IMR-90 (cell line): ENCODE measurements at regions not wholly inside any gene's neighbourhood (a gene's known extent, or its start where the extent isn't known, plus 50 kb on each side); places are given as distances from the start of the nearest gene placed in this dataset.
A peak's percentile ranks its signal among the peaks of the same experiment; 100 is the strongest.

Source experiments
- ATAC-seq: fragments of 200-7000 bp; cut with Tn5 transposase; 2 replicates; pipeline ENCODE4 v1.9.1; 2020; ENCODE audit warnings: low read depth, mild to moderate bottlenecking, moderate library complexity
- BruUV-seq: library from RNA; stranded (reverse); fragments of 400-500 nt; replicated peaks from 2 replicates; lab custom pipeline; 2021; lab: Mats Ljungman, UMichigan
- CTCF ChIA-PET: fragments of 300-600 bp; formaldehyde crosslinking; extraction: SDS; loops from one replicate; lab custom pipeline; 2021; ENCODE audit warnings: antibody characterized with exemption; lab: Yijun Ruan, JAX
- POLR2A ChIA-PET: fragments of 300-600 bp; sonication (Branson Sonifier 250); formaldehyde crosslinking; loops from one replicate; lab custom pipeline; 2022; ENCODE audit warnings: antibody characterized with exemption; ENCODE audit not compliant: unreplicated experiment; lab: Charles Lee
- DNase-seq: peaks from one replicate; pipeline ENCODE4 v3.0.0; 2013
- H2AFZ ChIP-seq: replicated peaks from 2 replicates; pipeline ENCODE3; 2013; ENCODE audit warnings: low read length, mild to moderate bottlenecking; ENCODE audit not compliant: poor library complexity
- H2AK5ac ChIP-seq: 2 replicates; pipeline ENCODE4 v1.6.1; 2013; ENCODE audit warnings: low read depth, low read length, inconsistent platforms
- H2AK9ac ChIP-seq: replicated peaks from 2 replicates; pipeline ENCODE3; 2013; ENCODE audit warnings: mild to moderate bottlenecking, low read depth, low read length, moderate library complexity; ENCODE audit not compliant: poor library complexity
- H2BK120ac ChIP-seq: 2 replicates; pipeline ENCODE4 v1.6.1; 2013; ENCODE audit warnings: low read depth, low read length, inconsistent platforms
- H2BK15ac ChIP-seq: 3 replicates; pipeline ENCODE4 v1.6.1; 2013; ENCODE audit warnings: low read depth, low read length, inconsistent platforms
- H2BK20ac ChIP-seq: 2 replicates; pipeline ENCODE4 v1.6.1; 2013; ENCODE audit warnings: low read depth, mild to moderate bottlenecking, inconsistent platforms, low read length, moderate library complexity
- H2BK5ac ChIP-seq: 2 replicates; pipeline ENCODE4 v1.6.1; 2013; ENCODE audit warnings: mild to moderate bottlenecking, low read depth, low read length, inconsistent platforms; ENCODE audit not compliant: poor library complexity, severe bottlenecking
- H3K14ac ChIP-seq: replicated peaks from 2 replicates; pipeline ENCODE4 v1.6.1; 2013; ENCODE audit warnings: low read depth, low read length, inconsistent platforms
- H3K18ac ChIP-seq: 2 replicates; pipeline ENCODE4 v1.6.1; 2013; ENCODE audit warnings: low read depth, low read length, control low read depth
- H3K23ac ChIP-seq: 2 replicates; pipeline ENCODE4 v1.6.1; 2013; ENCODE audit warnings: low read depth, low read length, inconsistent platforms
- H3K27ac ChIP-seq: 2 replicates; pipeline ENCODE4 v1.5.1; 2013; ENCODE audit warnings: mild to moderate bottlenecking, control low read depth, low read length; ENCODE audit not compliant: insufficient read depth
- H3K27me3 ChIP-seq: 2 replicates; pipeline ENCODE4 v1.6.1; 2013; ENCODE audit warnings: low read length; ENCODE audit not compliant: control insufficient read depth, insufficient read depth
- H3K36me3 ChIP-seq: 2 replicates; pipeline ENCODE4 v1.6.1; 2013; ENCODE audit warnings: low read length, mixed read lengths; ENCODE audit not compliant: control insufficient read depth, insufficient read depth
- H3K4ac ChIP-seq: 2 replicates; pipeline ENCODE4 v1.6.1; 2013; ENCODE audit warnings: low read depth, low read length, inconsistent platforms
- H3K4me1 ChIP-seq: 2 replicates; pipeline ENCODE4 v1.6.1; 2013; ENCODE audit warnings: low read length, mixed read lengths; ENCODE audit not compliant: control insufficient read depth, insufficient read depth
- H3K4me2 ChIP-seq: 2 replicates; pipeline ENCODE4 v1.6.1; 2013; ENCODE audit warnings: low read depth, mild to moderate bottlenecking, control low read depth, low read length, moderate library complexity
- H3K4me3 ChIP-seq: 2 replicates; pipeline ENCODE4 v1.5.1; 2013; ENCODE audit warnings: low read depth, mild to moderate bottlenecking, control low read depth, low read length, moderate library complexity; ENCODE audit not compliant: insufficient read depth
- H3K56ac ChIP-seq: 2 replicates; pipeline ENCODE4 v1.6.1; 2013; ENCODE audit warnings: low read length, inconsistent platforms; ENCODE audit not compliant: insufficient read depth; ENCODE audit errors: extremely low read depth
- H3K79me1 ChIP-seq, 2 experiments: 2 replicates each; pipeline ENCODE4 v1.6.1; 2013; ENCODE audit warnings: low read length in 2 of 2, inconsistent platforms in 1 of 2, low read depth in 1 of 2
- H3K9ac ChIP-seq: 2 replicates; pipeline ENCODE4 v1.6.1; 2013; ENCODE audit warnings: low read depth, low read length, control low read depth
- H3K9me1 ChIP-seq: 2 replicates; pipeline ENCODE4 v1.6.1; 2013; ENCODE audit warnings: low read length, inconsistent platforms; ENCODE audit not compliant: insufficient read depth
- H3K9me3 ChIP-seq: 2 replicates; pipeline ENCODE4 v1.6.1; 2013; ENCODE audit warnings: low read length; ENCODE audit not compliant: control insufficient read depth, insufficient read depth
- H4K20me1 ChIP-seq: 2 replicates; pipeline ENCODE4 v1.6.1; 2013; ENCODE audit warnings: low read length, inconsistent platforms; ENCODE audit not compliant: insufficient read depth
- H4K5ac ChIP-seq: 2 replicates; pipeline ENCODE4 v1.6.1; 2013; ENCODE audit warnings: mild to moderate bottlenecking, low read depth, low read length, control low read depth
- H4K8ac ChIP-seq, 2 experiments: 2 replicates each; pipeline ENCODE4 v1.6.1; 2013; ENCODE audit warnings: low read depth in 2 of 2, low read length in 2 of 2, control low read depth in 1 of 2, inconsistent platforms in 1 of 2
- H4K91ac ChIP-seq: 2 replicates; pipeline ENCODE4 v1.6.1; 2013; ENCODE audit warnings: low read depth, low read length, inconsistent platforms; ENCODE audit not compliant: insufficient read depth
- BHLHE40 ChIP-seq: fragments of 150-350 bp; IDR thresholded peaks from 2 replicates; pipeline ENCODE4 v1.6.1; 2016; ENCODE audit warnings: mild to moderate bottlenecking, low read depth, low read length
- CEBPB ChIP-seq: IDR thresholded peaks from 2 replicates; pipeline ENCODE4 v1.6.1; 2012; ENCODE audit warnings: low read depth, low read length, improper control_type of control experiment
- CHD1 ChIP-seq: IDR thresholded peaks from 2 replicates; pipeline ENCODE4 v1.6.1; 2012; ENCODE audit warnings: low read depth, low read length, improper control_type of control experiment
- FOS ChIP-seq: fragments of 150-350 bp; IDR thresholded peaks from 2 replicates; pipeline ENCODE4 v1.6.1; 2016; ENCODE audit warnings: low read depth, low read length
- MAFK ChIP-seq: IDR thresholded peaks from 2 replicates; pipeline ENCODE4 v1.6.1; 2012; ENCODE audit warnings: low read depth, low read length, improper control_type of control experiment
- MAZ ChIP-seq: IDR thresholded peaks from 2 replicates; pipeline ENCODE4 v1.6.1; 2012; ENCODE audit warnings: low read depth, mild to moderate bottlenecking, low read length, improper control_type of control experiment, moderate library complexity, borderline replicate concordance
- MXI1 ChIP-seq: IDR thresholded peaks from 2 replicates; pipeline ENCODE4 v1.6.1; 2012; ENCODE audit warnings: low read depth, mild to moderate bottlenecking, low read length, moderate library complexity, borderline replicate concordance
- NFE2L2 ChIP-seq: fragments of 150-350 bp; IDR thresholded peaks from 2 replicates; pipeline ENCODE4 v1.6.1; 2016; ENCODE audit warnings: low read depth, mild to moderate bottlenecking, low read length
- POLR2A ChIP-seq: IDR thresholded peaks from 2 replicates; pipeline ENCODE4 v1.6.1; 2012; ENCODE audit warnings: mild to moderate bottlenecking, low read depth, low read length
- RAD21 ChIP-seq: IDR thresholded peaks from 2 replicates; pipeline ENCODE4 v1.6.1; 2012; ENCODE audit warnings: low read length, improper control_type of control experiment
- RCOR1 ChIP-seq: IDR thresholded peaks from 2 replicates; pipeline ENCODE4 v1.6.1; 2012; ENCODE audit warnings: mild to moderate bottlenecking, low read length, improper control_type of control experiment; ENCODE audit not compliant: insufficient replicate concordance
- RFX5 ChIP-seq: IDR thresholded peaks from 2 replicates; pipeline ENCODE4 v1.8.0; 2012; ENCODE audit warnings: low read depth, mild to moderate bottlenecking, low read length, moderate library complexity
- SMC3 ChIP-seq: fragments of 150-350 bp; IDR thresholded peaks from 2 replicates; pipeline ENCODE4 v1.6.1; 2016; ENCODE audit warnings: low read depth, mild to moderate bottlenecking, antibody characterized with exemption, low read length, moderate library complexity
- WGBS, 2 experiments: methylation state at CpG; one replicate each; pipeline versions ENCODE4 v1.1.5 to v1.1.7; 2013; ENCODE audit warnings: missing lambda C conversion rate in 2 of 2; ENCODE audit not compliant: insufficient read length in 1 of 2; ENCODE audit errors: extremely low coverage in 2 of 2; 5-methylcytosine and 5-hydroxymethylcytosine counted together
- dilution Hi-C: fragments of 300-500 bp; cut with HindIII; formaldehyde crosslinking; loops from one replicate; pipeline ENCODE4 v1.14.3; 2018; ENCODE audit warnings: low sequenced_read_pairs; ENCODE audit not compliant: unreplicated experiment
- in situ Hi-C: fragments of 300-500 bp; cut with MboI; formaldehyde crosslinking; loops from 3 replicates; pipeline ENCODE4 v1.14.3; 2019; ENCODE audit warnings: low sequenced_read_pairs, inconsistent platforms, mixed read lengths
- intact Hi-C: fragments of 100-400 bp; cut with micrococcal nuclease; formaldehyde crosslinking; loops from 2 replicates; pipeline ENCODE4 v1.10.0; 2022
- TF ChIP-seq, protein P1 (sequence below): conservative IDR thresholded peaks from 2 replicates; pipeline ENCODE4 v1.5.1; 2012; ENCODE audit warnings: mild to moderate bottlenecking, low read depth, low read length, improper control_type of control experiment
- TF ChIP-seq, protein P2 (sequence below): fragments of 150-350 bp; IDR thresholded peaks from 2 replicates; pipeline ENCODE4 v1.6.1; 2017; ENCODE audit warnings: mild to moderate bottlenecking, antibody characterized with exemption, low read length, low read depth
- TF ChIP-seq, protein P3 (sequence below): fragments of 150-350 bp; IDR thresholded peaks from 2 replicates; pipeline ENCODE4 v1.6.1; 2016; ENCODE audit warnings: low read depth, mild to moderate bottlenecking, low read length, moderate library complexity, borderline replicate concordance

DNA sequence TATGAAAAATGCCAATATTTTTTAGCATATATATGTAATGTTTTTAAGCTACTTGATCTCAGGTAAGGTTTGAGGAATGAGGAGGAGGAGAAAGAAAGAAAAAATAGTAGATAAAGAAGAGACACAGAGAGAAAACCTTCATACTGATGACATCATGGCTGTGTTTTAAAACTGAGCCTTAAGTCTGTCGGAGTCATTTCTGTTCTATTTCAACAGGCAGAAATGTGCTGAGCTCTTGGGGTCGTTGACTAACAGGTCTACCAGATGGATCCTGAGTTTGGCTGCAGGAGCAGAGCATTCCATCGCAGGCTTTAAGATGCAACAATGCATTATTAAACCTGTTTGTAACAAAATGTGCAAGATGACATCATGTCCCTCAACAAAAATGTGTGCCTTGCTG, 356.0 kb downstream of the TGFB2 start:
- Histone ChIP-seq H3K4ac (no peak overlapping the region), H2AFZ (no peak overlapping the region), H3K4me3 (no peak overlapping the region), H2BK20ac (no peak overlapping the region), H3K14ac (no peak overlapping the region), H3K36me3 (no peaks in the 10 kb centered on the region), H3K18ac (no peak overlapping the region), H3K27me3 (no peaks in the 10 kb centered on the region), H4K20me1 (no peaks in the 10 kb centered on the region), H3K9me3 (no peaks in the 10 kb centered on the region), H3K23ac (no peak overlapping the region), H4K8ac (no peak overlapping the region), H3K9me1 (no peaks in the 10 kb centered on the region), H4K5ac (no peak overlapping the region), H3K79me1 (no peaks in the 10 kb centered on the region), H3K9ac (no peak overlapping the region), H2BK5ac (no peak overlapping the region), H2BK120ac (no peak overlapping the region), H2AK5ac (no peak overlapping the region), H3K27ac (no peak overlapping the region), H3K4me2 (no peak overlapping the region), H2AK9ac (no peak overlapping the region), H3K4me1 (peaks cover 6% of the 10 kb centered on the region; the same call in 1 of the 2 replicates), H2BK15ac (no peak overlapping the region), H4K91ac (no peak overlapping the region), H3K56ac (no peak overlapping the region)
- ATAC-seq: no peak
- no TSS peak for BruUV-seq
- peak; percentile 16 for DNase-seq
- in situ Hi-C loops (no loop called here), dilution Hi-C loops (no loop called here), intact Hi-C loops (no loop called here)
- 92% methylated on average over 2 of the region's 3 CpGs; no CpG with 5 or more reads in 1 of the 2 experiments for WGBS, 2 experiments
- ChIA-PET CTCF (no interaction called here), POLR2A (no interaction called here)
- no peak for TF ChIP-seq CEBPB
- no peak for TF ChIP-seq RFX5
- no peak for TF ChIP-seq SMC3
- no peak for TF ChIP-seq POLR2A
- TF ChIP-seq, protein P1, sequence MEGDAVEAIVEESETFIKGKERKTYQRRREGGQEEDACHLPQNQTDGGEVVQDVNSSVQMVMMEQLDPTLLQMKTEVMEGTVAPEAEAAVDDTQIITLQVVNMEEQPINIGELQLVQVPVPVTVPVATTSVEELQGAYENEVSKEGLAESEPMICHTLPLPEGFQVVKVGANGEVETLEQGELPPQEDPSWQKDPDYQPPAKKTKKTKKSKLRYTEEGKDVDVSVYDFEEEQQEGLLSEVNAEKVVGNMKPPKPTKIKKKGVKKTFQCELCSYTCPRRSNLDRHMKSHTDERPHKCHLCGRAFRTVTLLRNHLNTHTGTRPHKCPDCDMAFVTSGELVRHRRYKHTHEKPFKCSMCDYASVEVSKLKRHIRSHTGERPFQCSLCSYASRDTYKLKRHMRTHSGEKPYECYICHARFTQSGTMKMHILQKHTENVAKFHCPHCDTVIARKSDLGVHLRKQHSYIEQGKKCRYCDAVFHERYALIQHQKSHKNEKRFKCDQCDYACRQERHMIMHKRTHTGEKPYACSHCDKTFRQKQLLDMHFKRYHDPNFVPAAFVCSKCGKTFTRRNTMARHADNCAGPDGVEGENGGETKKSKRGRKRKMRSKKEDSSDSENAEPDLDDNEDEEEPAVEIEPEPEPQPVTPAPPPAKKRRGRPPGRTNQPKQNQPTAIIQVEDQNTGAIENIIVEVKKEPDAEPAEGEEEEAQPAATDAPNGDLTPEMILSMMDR: no peak
- TF ChIP-seq FOS: no peak
- no peak for TF ChIP-seq RAD21
- no peak for TF ChIP-seq RCOR1
- TF ChIP-seq MXI1: no peak
- TF ChIP-seq BHLHE40: no peak
- no peak for TF ChIP-seq CHD1
- TF ChIP-seq, protein P2, sequence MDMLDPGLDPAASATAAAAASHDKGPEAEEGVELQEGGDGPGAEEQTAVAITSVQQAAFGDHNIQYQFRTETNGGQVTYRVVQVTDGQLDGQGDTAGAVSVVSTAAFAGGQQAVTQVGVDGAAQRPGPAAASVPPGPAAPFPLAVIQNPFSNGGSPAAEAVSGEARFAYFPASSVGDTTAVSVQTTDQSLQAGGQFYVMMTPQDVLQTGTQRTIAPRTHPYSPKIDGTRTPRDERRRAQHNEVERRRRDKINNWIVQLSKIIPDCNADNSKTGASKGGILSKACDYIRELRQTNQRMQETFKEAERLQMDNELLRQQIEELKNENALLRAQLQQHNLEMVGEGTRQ: no peak
- TF ChIP-seq MAZ: no peak
- TF ChIP-seq NFE2L2: no peak
- TF ChIP-seq, protein P3, sequence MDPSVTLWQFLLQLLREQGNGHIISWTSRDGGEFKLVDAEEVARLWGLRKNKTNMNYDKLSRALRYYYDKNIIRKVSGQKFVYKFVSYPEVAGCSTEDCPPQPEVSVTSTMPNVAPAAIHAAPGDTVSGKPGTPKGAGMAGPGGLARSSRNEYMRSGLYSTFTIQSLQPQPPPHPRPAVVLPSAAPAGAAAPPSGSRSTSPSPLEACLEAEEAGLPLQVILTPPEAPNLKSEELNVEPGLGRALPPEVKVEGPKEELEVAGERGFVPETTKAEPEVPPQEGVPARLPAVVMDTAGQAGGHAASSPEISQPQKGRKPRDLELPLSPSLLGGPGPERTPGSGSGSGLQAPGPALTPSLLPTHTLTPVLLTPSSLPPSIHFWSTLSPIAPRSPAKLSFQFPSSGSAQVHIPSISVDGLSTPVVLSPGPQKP: no peak
- TF ChIP-seq MAFK: no peak
